ENCODE measurements at regions not wholly inside any gene's neighbourhood (a gene's known extent, or its start where the extent isn't known, plus 50 kb on each side); places are given as distances from the start of the nearest gene placed in this dataset.

DNA sequence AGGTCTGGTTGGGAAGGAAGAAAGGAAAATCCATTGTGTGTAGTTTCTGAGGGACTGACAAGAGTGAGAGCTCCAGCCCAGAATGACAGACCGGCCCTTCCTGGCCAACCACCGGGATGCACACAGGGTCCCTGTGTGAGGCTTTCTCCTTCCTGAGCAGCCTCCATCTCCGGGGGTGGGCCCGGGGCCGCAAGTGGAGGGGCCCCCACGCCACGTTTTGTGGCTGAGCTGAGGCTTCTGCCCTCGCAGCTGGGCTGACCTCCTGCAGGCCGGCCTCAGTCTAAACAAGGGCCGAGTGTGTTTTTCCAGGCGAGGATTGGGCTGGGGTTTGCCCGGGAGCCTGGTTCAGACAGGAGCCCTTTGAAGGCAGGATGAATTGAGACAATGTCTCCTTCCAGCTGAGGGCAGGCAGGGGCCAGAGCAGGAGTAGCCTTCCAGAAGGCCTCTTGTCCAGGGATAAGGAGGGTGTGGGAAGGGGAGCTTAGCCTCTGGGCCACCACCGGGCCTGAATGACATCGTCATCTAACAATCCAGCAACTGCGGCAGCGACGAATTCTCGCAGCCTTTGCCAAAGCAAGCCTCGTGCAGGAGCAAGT is 96.5 kb upstream of the NCOR2 start:
- Mint-ChIP-seq H3K27me3 (peaks cover 4% of the 10 kb centered on the region), H3K36me3 (peaks cover 4% of the 10 kb centered on the region), H3K4me1 (ENCODE audit: unreplicated experiment) (peaks cover 53% of the 10 kb centered on the region), H3K9me3 (peaks cover 5% of the 10 kb centered on the region), H3K4me3 (peak overlapping the region; percentile 26), H3K27ac (no peak overlapping the region)
- TF ChIP-seq, protein P1, sequence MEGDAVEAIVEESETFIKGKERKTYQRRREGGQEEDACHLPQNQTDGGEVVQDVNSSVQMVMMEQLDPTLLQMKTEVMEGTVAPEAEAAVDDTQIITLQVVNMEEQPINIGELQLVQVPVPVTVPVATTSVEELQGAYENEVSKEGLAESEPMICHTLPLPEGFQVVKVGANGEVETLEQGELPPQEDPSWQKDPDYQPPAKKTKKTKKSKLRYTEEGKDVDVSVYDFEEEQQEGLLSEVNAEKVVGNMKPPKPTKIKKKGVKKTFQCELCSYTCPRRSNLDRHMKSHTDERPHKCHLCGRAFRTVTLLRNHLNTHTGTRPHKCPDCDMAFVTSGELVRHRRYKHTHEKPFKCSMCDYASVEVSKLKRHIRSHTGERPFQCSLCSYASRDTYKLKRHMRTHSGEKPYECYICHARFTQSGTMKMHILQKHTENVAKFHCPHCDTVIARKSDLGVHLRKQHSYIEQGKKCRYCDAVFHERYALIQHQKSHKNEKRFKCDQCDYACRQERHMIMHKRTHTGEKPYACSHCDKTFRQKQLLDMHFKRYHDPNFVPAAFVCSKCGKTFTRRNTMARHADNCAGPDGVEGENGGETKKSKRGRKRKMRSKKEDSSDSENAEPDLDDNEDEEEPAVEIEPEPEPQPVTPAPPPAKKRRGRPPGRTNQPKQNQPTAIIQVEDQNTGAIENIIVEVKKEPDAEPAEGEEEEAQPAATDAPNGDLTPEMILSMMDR (conservative IDR thresholded peaks at IDR 0.05) = no peak
- no peak for DNase-seq (ENCODE audit: extremely low spot score, unreplicated experiment)

DNA sequence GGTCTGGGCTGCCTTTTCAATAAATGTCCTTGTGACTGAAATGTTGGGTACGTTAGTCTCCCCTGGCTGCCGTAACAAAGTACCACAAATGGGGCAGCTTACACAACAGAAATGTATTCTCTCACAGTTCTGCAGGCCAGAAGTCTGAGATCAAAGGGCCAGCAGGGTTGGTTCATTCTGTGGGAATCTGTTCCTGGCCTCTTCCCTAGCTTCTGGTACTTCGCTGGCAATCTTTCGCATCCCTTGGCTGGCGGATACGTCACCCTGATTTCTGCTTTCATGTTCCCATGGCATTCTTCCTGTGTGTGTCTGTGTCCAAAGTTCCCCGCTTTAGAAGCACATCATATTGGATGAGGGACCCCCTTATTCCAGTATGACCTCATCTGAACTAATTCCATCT is 95.8 kb upstream of the NCOR2 start:
- TF ChIP-seq, protein P1 (conservative IDR thresholded peaks at IDR 0.05) = no peak
- peaks cover 53% of the 10 kb centered on the region for H3K4me1 Mint-ChIP-seq (ENCODE audit: unreplicated experiment)
- H3K9me3 Mint-ChIP-seq = peaks cover 5% of the 10 kb centered on the region
- peaks cover 4% of the 10 kb centered on the region for H3K27me3 Mint-ChIP-seq
- DNase-seq (ENCODE audit: extremely low spot score, unreplicated experiment) = no peak
- peaks cover 4% of the 10 kb centered on the region for H3K36me3 Mint-ChIP-seq
- no peak overlapping the region for H3K27ac Mint-ChIP-seq
- peak overlapping the region; percentile 26 for H3K4me3 Mint-ChIP-seq

DNA sequence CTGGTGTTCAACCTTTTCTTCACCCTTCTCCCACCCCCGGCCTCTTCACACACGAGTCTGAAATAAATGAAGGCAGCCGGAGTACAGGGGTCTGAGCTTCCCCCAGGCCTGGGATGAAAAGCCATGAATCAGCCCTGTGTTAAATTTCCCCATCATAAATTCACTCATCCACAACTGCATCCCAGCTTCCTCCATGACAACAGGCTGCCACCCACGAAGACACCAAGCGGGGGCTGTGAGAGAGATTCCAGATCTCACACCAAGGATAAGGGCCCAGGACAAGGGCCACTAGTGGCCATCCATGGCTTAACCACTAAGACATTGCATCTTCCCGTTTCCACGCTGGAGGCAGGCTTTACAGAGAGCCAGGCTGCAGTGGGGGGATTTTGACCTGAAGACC is 93.9 kb upstream of the NCOR2 start:
- no peak overlapping the region for H3K27ac Mint-ChIP-seq

DNA sequence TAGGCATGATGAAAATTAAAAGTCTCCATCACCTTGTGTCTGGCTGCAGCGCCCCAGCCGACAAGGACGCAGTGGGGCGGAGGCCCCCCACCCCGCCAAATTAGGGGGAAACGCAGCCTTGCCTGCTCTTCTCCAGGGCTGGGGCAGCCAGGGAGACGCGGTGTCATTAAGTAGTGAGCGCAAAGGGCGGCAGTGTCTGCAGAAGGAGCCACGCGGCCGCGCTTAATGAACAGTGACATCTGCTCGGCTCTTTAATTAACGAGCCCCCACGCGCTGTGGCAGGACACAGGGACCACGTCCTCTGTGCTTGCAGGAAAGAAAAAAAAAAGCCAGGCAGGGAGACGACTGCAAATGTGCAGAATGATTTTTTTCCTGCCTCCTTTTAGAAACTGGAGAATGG is 93.4 kb upstream of the NCOR2 start:
- DNase-seq (ENCODE audit: extremely low spot score, unreplicated experiment) = no peak
- Mint-ChIP-seq H3K4me1 (ENCODE audit: unreplicated experiment) (peaks cover 55% of the 10 kb centered on the region), H3K27me3 (peaks cover 4% of the 10 kb centered on the region), H3K9me3 (peaks cover 5% of the 10 kb centered on the region), H3K4me3 (peak overlapping the region; percentile 42), H3K27ac (no peak overlapping the region), H3K36me3 (peaks cover 4% of the 10 kb centered on the region)
- TF ChIP-seq, protein P1 (conservative IDR thresholded peaks at IDR 0.05) = no peak

More for the DNA sequence above, 93.9 kb upstream of the NCOR2 start:
- Mint-ChIP-seq H3K4me1 (ENCODE audit: unreplicated experiment) (peaks cover 52% of the 10 kb centered on the region), H3K27me3 (peaks cover 4% of the 10 kb centered on the region), H3K36me3 (peaks cover 4% of the 10 kb centered on the region), H3K9me3 (peaks cover 5% of the 10 kb centered on the region), H3K4me3 (peak overlapping the region; percentile 42)
- TF ChIP-seq, protein P1 (conservative IDR thresholded peaks at IDR 0.05) = peak; percentile 45
- DNase-seq (ENCODE audit: extremely low spot score, unreplicated experiment) = no peak

DNA sequence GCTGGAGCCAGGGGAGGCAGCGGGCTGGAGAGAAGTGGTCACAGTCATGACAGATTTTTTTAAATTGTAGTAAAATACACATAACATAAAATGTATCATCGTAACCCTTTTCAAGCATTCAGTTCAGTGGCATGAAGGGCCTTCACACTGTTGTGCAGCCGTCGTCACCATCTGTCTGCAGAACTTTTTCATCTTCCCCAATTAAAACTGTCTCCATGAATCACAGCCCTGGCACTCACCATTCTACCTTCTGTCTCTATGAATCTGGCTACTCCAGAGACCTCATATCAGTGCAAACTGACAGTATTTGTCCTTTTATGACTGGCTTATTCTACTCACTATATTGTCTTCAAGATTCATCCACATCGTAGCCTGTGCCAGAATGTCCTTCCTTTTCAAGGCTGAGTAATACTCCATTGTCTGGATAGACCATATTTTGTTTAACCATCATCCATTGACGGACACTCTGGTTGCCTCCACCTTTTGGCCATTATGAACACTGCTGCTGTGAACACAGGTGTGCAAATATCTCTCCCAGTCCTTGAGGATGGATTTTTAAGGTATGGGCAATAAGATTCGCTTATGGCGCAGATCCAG is 91.5 kb upstream of the NCOR2 start:
- TF ChIP-seq, protein P1 (conservative IDR thresholded peaks at IDR 0.05) = no peak
- Mint-ChIP-seq H3K9me3 (peaks cover 5% of the 10 kb centered on the region), H3K27ac (no peak overlapping the region), H3K27me3 (peaks cover 4% of the 10 kb centered on the region), H3K4me3 (no peak overlapping the region), H3K36me3 (peaks cover 4% of the 10 kb centered on the region), H3K4me1 (ENCODE audit: unreplicated experiment) (peaks cover 58% of the 10 kb centered on the region)
- DNase-seq (ENCODE audit: extremely low spot score, unreplicated experiment) = no peak

Measured in type B pancreatic cell (in vitro differentiated cells).